Peyer's patch (tissue), 4 donors: ENCODE measurements at regions not wholly inside any gene's neighbourhood (a gene's known extent, or its start where the extent isn't known, plus 50 kb on each side); places are given as distances from the start of the nearest gene placed in this dataset.

Experiments used
- DNase-seq, 3 donors: peaks; one replicate each; pipeline ENCODE4 v3.0.0-alpha.2; 2017 to 2019
- H3K27ac ChIP-seq, 4 donors: fragments of 200-600 bp; sonication (generic); one replicate each; pipeline ENCODE4 v1.5.1; 2016 to 2019
- H3K27me3 ChIP-seq, 2 donors: fragments of 200-600 bp; sonication (generic); one replicate each; pipeline ENCODE4 v1.5.1; 2019
- H3K36me3 ChIP-seq, 3 donors: fragments of 200-600 bp; sonication (generic); one replicate each; pipeline ENCODE4 v1.5.1; 2016 to 2019
- H3K4me1 ChIP-seq, 4 donors: fragments of 200-600 bp; sonication (generic); one replicate each; pipeline ENCODE4 v1.5.1; 2016 to 2019
- H3K4me3 ChIP-seq, 4 donors: fragments of 200-600 bp; sonication (generic); 1 replicate in 3 of 4; 2 replicates in 1 of 4; pipeline ENCODE4 v1.5.1; 2016 to 2019; ENCODE audit warnings: mild to moderate bottlenecking in 1 of 4
- H3K9me3 ChIP-seq, 4 donors: fragments of 200-600 bp; sonication (generic); one replicate each; pipeline ENCODE4 v1.5.1; 2016 to 2019; ENCODE audit warnings: mild to moderate bottlenecking in 1 of 4
- CTCF ChIP-seq, 6 experiments: fragments of 450-650 bp in 4 of 6; fragments of 200-600 bp in 2 of 6; sonication (generic) in 1 of 6; IDR thresholded peaks; one replicate each; pipeline ENCODE4 v1.5.1; 2017 to 2019; ENCODE audit warnings: antibody characterized with exemption in 6 of 6, mild to moderate bottlenecking in 3 of 6, moderate library complexity in 1 of 6
- POLR2A ChIP-seq, 2 donors: fragments of 450-650 bp; IDR thresholded peaks; one replicate each; pipeline ENCODE4 v1.5.1; 2017; ENCODE audit warnings: antibody characterized with exemption in 2 of 2, mild to moderate bottlenecking in 2 of 2, moderate library complexity in 2 of 2

- H3K4me3 ChIP-seq = no peak overlapping the region
- no peaks in the 10 kb centered on the region for H3K9me3 ChIP-seq
- no peaks in the 10 kb centered on the region for H3K27me3 ChIP-seq
- H3K4me1 ChIP-seq = no peaks in the 10 kb centered on the region
- no peak for DNase-seq
- no peaks in the 10 kb centered on the region for H3K36me3 ChIP-seq
- H3K27ac ChIP-seq = no peak overlapping the region
- TF ChIP-seq POLR2A (IDR thresholded peaks at IDR 0.05) (no peak), CTCF (IDR thresholded peaks at IDR 0.05) (no peak)
Measured at GRCh38 chr11:128125723-128126122, 461.6 kb downstream of the ETS1 start.

GRCh38 chr11:128116885-128117284, 470.5 kb downstream of the ETS1 start:
- H3K4me3 ChIP-seq = no peak overlapping the region
- no peaks in the 10 kb centered on the region for H3K4me1 ChIP-seq
- H3K9me3 ChIP-seq = no peaks in the 10 kb centered on the region
- H3K36me3 ChIP-seq = no peaks in the 10 kb centered on the region
- TF ChIP-seq CTCF (IDR thresholded peaks at IDR 0.05) (no peak), POLR2A (IDR thresholded peaks at IDR 0.05) (no peak)
- no peaks in the 10 kb centered on the region for H3K27me3 ChIP-seq
- DNase-seq = no peak
- no peak overlapping the region for H3K27ac ChIP-seq

GRCh38 chr11:128116447-128116846, 470.9 kb downstream of the ETS1 start:
- H3K9me3 ChIP-seq = no peaks in the 10 kb centered on the region
- no peak overlapping the region for H3K4me3 ChIP-seq
- H3K27ac ChIP-seq = no peak overlapping the region
- no peaks in the 10 kb centered on the region for H3K27me3 ChIP-seq
- no peak for TF ChIP-seq CTCF (IDR thresholded peaks at IDR 0.05)
- no peak for TF ChIP-seq POLR2A (IDR thresholded peaks at IDR 0.05)
- no peaks in the 10 kb centered on the region for H3K4me1 ChIP-seq
- H3K36me3 ChIP-seq = no peaks in the 10 kb centered on the region
- no peak for DNase-seq

GRCh38 chr11:128105950-128106349, 481.4 kb downstream of the ETS1 start:
- H3K4me1 ChIP-seq = no peaks in the 10 kb centered on the region
- no peak overlapping the region for H3K4me3 ChIP-seq
- no peaks in the 10 kb centered on the region for H3K36me3 ChIP-seq
- H3K27me3 ChIP-seq = no peaks in the 10 kb centered on the region
- no peaks in the 10 kb centered on the region for H3K9me3 ChIP-seq
- no peak for DNase-seq
- H3K27ac ChIP-seq = no peak overlapping the region
- TF ChIP-seq POLR2A (IDR thresholded peaks at IDR 0.05) = no peak
- TF ChIP-seq CTCF (IDR thresholded peaks at IDR 0.05) = no peak

DNA sequence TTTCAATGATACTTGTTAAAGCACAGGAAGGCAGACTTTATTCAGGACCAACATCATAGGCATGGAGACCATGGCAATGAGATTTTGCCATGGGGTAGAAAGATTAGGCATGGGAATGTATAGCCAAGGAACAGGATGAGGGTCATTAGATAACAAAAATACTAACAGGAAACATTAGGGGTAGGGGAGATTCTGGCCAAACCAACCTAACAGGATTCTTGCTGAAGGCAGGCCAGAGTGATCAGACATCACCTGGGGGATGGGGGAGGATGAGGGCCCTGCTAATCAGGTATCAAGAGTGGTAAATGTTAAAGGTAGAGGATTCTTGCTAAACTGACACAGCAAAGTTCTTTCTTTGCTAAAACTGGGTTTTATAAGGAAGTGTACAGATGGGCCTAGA, 481.8 kb downstream of the ETS1 start:
- Histone ChIP-seq H3K27ac (no peak overlapping the region), H3K9me3 (no peaks in the 10 kb centered on the region), H3K4me3 (no peak overlapping the region), H3K36me3 (no peaks in the 10 kb centered on the region), H3K27me3 (no peaks in the 10 kb centered on the region), H3K4me1 (no peaks in the 10 kb centered on the region)
- no peak for DNase-seq
- TF ChIP-seq CTCF (IDR thresholded peaks at IDR 0.05) (no peak), POLR2A (IDR thresholded peaks at IDR 0.05) (no peak)

- no peaks in the 10 kb centered on the region for H3K4me1 ChIP-seq
- no peaks in the 10 kb centered on the region for H3K9me3 ChIP-seq
- H3K27ac ChIP-seq = no peak overlapping the region
- H3K4me3 ChIP-seq = no peak overlapping the region
- DNase-seq = no peak
- H3K27me3 ChIP-seq = no peaks in the 10 kb centered on the region
- no peak for TF ChIP-seq POLR2A (IDR thresholded peaks at IDR 0.05)
- TF ChIP-seq CTCF (IDR thresholded peaks at IDR 0.05) = no peak
- H3K36me3 ChIP-seq = no peaks in the 10 kb centered on the region
Measured at GRCh38 chr11:128103278-128103873, 484.0 kb downstream of the ETS1 start.
